H9 (cell line): ENCODE measurements at regions not wholly inside any gene's neighbourhood (a gene's known extent, or its start where the extent isn't known, plus 50 kb on each side); places are given as distances from the start of the nearest gene placed in this dataset.

Experiments
- DNase-seq: peaks from one replicate; pipeline ENCODE4 v3.0.0-alpha.2; 2017
- H2AFZ ChIP-seq: one replicate; pipeline ENCODE4 v1.6.1; 2013; ENCODE audit warnings: mild to moderate bottlenecking, low read length, control low read depth, moderate library complexity
- H2AK5ac ChIP-seq: 2 replicates; pipeline ENCODE4 v1.6.1; 2013; ENCODE audit warnings: low read length, control low read depth, mixed read lengths; ENCODE audit not compliant: insufficient read length
- H2BK120ac ChIP-seq: one replicate; pipeline ENCODE4 v1.6.1; 2013; ENCODE audit warnings: low read depth, mild to moderate bottlenecking, low read length, control low read depth, inconsistent platforms; ENCODE audit not compliant: poor library complexity, severe bottlenecking
- H2BK12ac ChIP-seq: 2 replicates; pipeline ENCODE4 v1.6.1; 2013; ENCODE audit warnings: low read length, control low read depth, mixed read lengths, low read depth; ENCODE audit not compliant: insufficient read length
- H2BK15ac ChIP-seq: 2 replicates; pipeline ENCODE4 v1.6.1; 2013; ENCODE audit warnings: low read depth, low read length, control low read depth
- H2BK20ac ChIP-seq: one replicate; pipeline ENCODE4 v1.6.1; 2013; ENCODE audit warnings: low read depth, mild to moderate bottlenecking, low read length, control low read depth, inconsistent platforms; ENCODE audit not compliant: poor library complexity, severe bottlenecking
- H2BK5ac ChIP-seq: 2 replicates; pipeline ENCODE4 v1.6.1; 2013; ENCODE audit warnings: low read length, control low read depth, mixed read lengths; ENCODE audit not compliant: insufficient read length
- H3K14ac ChIP-seq: 2 replicates; pipeline ENCODE4 v1.6.1; 2013; ENCODE audit warnings: low read length, control low read depth; ENCODE audit not compliant: insufficient read depth
- H3K18ac ChIP-seq: 2 replicates; pipeline ENCODE4 v1.6.1; 2013; ENCODE audit warnings: low read depth, mild to moderate bottlenecking, mixed read lengths, low read length, control low read depth; ENCODE audit not compliant: insufficient read length
- H3K23ac ChIP-seq: 2 replicates; pipeline ENCODE4 v1.6.1; 2013; ENCODE audit warnings: low read length, control low read depth, mixed read lengths, low read depth; ENCODE audit not compliant: insufficient read length
- H3K23me2 ChIP-seq: 2 replicates; pipeline ENCODE4 v1.6.1; 2013; ENCODE audit warnings: low read depth, mild to moderate bottlenecking, mixed read lengths, low read length, control low read depth; ENCODE audit not compliant: insufficient read length, poor library complexity, severe bottlenecking
- H3K27ac ChIP-seq: 2 replicates; pipeline ENCODE4 v1.5.1; 2013; ENCODE audit warnings: low read length, control low read depth, mixed read lengths, low read depth; ENCODE audit not compliant: insufficient read length
- H3K27me3 ChIP-seq: 2 replicates; pipeline ENCODE4 v1.6.1; 2013; ENCODE audit warnings: low read length, control low read depth, inconsistent platforms; ENCODE audit not compliant: insufficient read depth
- H3K4ac ChIP-seq: 2 replicates; pipeline ENCODE4 v1.6.1; 2013; ENCODE audit warnings: low read depth, mild to moderate bottlenecking, control low read depth, inconsistent platforms, low read length, moderate library complexity
- H3K4me1 ChIP-seq: 2 replicates; pipeline ENCODE4 v1.6.1; 2013; ENCODE audit warnings: low read length, control low read depth, inconsistent platforms; ENCODE audit not compliant: insufficient read depth
- H3K4me2 ChIP-seq: 2 replicates; pipeline ENCODE4 v1.6.1; 2013; ENCODE audit warnings: low read length, control low read depth, mixed read lengths; ENCODE audit not compliant: insufficient read length, insufficient read depth
- H3K56ac ChIP-seq: 2 replicates; pipeline ENCODE4 v1.6.1; 2013; ENCODE audit warnings: low read depth, mild to moderate bottlenecking, mixed read lengths, low read length, control low read depth; ENCODE audit not compliant: insufficient read length
- H3K79me1 ChIP-seq: 2 replicates; pipeline ENCODE4 v1.6.1; 2013; ENCODE audit warnings: low read depth, mild to moderate bottlenecking, moderate library complexity, low read length, control low read depth, inconsistent platforms; ENCODE audit not compliant: insufficient read depth, poor library complexity, severe bottlenecking
- H3K79me2 ChIP-seq: 2 replicates; pipeline ENCODE4 v1.6.1; 2013; ENCODE audit warnings: low read length, control low read depth, inconsistent platforms; ENCODE audit not compliant: insufficient read depth
- H3K9ac ChIP-seq: 2 replicates; pipeline ENCODE4 v1.6.1; 2013; ENCODE audit warnings: low read length, control low read depth, mixed read lengths; ENCODE audit not compliant: insufficient read length; ENCODE audit errors: extremely low read depth
- H3K9me3 ChIP-seq: one replicate; pipeline ENCODE4 v1.6.1; 2013; ENCODE audit warnings: low read depth, low read length, inconsistent platforms; ENCODE audit not compliant: control insufficient read depth
- H3T11ph ChIP-seq: one replicate; pipeline ENCODE4 v1.6.1; 2013; ENCODE audit warnings: mild to moderate bottlenecking, low read length, control low read depth, inconsistent platforms
- H4K20me1 ChIP-seq: one replicate; pipeline ENCODE4 v1.6.1; 2013; ENCODE audit not compliant: control insufficient read depth, insufficient read length, insufficient read depth
- H4K5ac ChIP-seq: 2 replicates; pipeline ENCODE4 v1.6.1; 2013; ENCODE audit warnings: low read depth, mild to moderate bottlenecking, mixed read lengths, low read length, control low read depth; ENCODE audit not compliant: insufficient read length
- H4K8ac ChIP-seq: replicated peaks from 2 replicates; pipeline ENCODE4 v1.6.1; 2013; ENCODE audit warnings: low read length, control low read depth, mixed read lengths, low read depth; ENCODE audit not compliant: insufficient read length
- H4K91ac ChIP-seq: 2 replicates; pipeline ENCODE4 v1.6.1; 2013; ENCODE audit warnings: low read depth, mild to moderate bottlenecking, moderate library complexity, mixed read lengths, low read length, control low read depth; ENCODE audit not compliant: insufficient read length
- H3K27ac Mint-ChIP-seq, 3 experiments: 2 replicates in 2 of 3; 3 replicates in 1 of 3; pipeline ENCODE4 v1.8.0; 2020 to 2021; ENCODE audit warnings: mixed read lengths in 3 of 3, mild to moderate bottlenecking in 1 of 3, moderate library complexity in 1 of 3
- H3K27me3 Mint-ChIP-seq: 2 replicates; pipeline ENCODE4 v1.8.0; 2021; ENCODE audit warnings: low read depth, mild to moderate bottlenecking, moderate library complexity, mixed read lengths
- H3K36me3 Mint-ChIP-seq, 3 experiments: 2 replicates in 2 of 3; 3 replicates in 1 of 3; pipeline ENCODE4 v1.8.0; 2020 to 2021; ENCODE audit warnings: low read depth in 3 of 3, mixed read lengths in 3 of 3; ENCODE audit not compliant: insufficient read depth in 1 of 3
- H3K4me1 Mint-ChIP-seq, 2 experiments: 2 replicates each; pipeline ENCODE4 v1.8.0; 2020; ENCODE audit warnings: mixed read lengths in 2 of 2
- H3K4me3 Mint-ChIP-seq, 2 experiments: 2 replicates in 1 of 2; 3 replicates in 1 of 2; pipeline ENCODE4 v1.8.0; 2020 to 2021; ENCODE audit warnings: mild to moderate bottlenecking in 2 of 2, mixed read lengths in 2 of 2, moderate library complexity in 1 of 2
- H3K9me3 Mint-ChIP-seq, 2 experiments: 2 replicates in 1 of 2; 3 replicates in 1 of 2; pipeline ENCODE4 v1.8.0; 2020; ENCODE audit warnings: mild to moderate bottlenecking in 2 of 2, mixed read lengths in 2 of 2, moderate library complexity in 1 of 2
- WGBS: extraction: QIAGEN DNeasy Blood & Tissue Kit; methylation state at CpG from one replicate; pipeline ENCODE4 v1.1.7; 2013; ENCODE audit warnings: missing lambda C conversion rate, low lambda C conversion rate, mixed read lengths; ENCODE audit not compliant: insufficient read length; ENCODE audit errors: extremely low coverage; 5-methylcytosine and 5-hydroxymethylcytosine counted together
- TF ChIP-seq, protein P1 (sequence below): fragments of 200-600 bp; sonication (generic); conservative IDR thresholded peaks from 3 replicates; pipeline ENCODE4 v1.8.0; 2021; ENCODE audit warnings: antibody characterized with exemption, mild to moderate bottlenecking

DNA sequence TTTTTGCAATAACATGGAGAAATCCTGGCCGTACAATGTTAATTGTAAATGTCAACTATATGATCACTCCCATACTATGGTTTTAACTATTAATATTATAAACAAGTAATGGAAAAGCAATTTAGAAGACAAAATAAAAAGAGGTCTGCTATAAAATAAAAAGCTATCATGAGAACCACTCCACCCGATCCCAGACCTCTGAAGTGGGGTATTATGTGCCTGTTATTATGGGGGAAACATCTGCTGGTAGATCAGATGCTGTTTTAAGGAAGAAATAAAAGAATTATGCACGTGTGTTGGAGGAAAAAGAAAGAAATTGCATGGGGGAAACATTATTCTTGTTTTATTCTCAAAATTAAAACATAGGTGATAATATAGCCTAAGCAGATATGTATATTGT, 615.7 kb upstream of the ARID1B start:
- Histone ChIP-seq H3K27me3 (no peaks in the 10 kb centered on the region), H3K4me2 (no peak overlapping the region), H2BK120ac (no peak overlapping the region), H2BK15ac (no peak overlapping the region), H2AFZ (no peak overlapping the region), H3K79me1 (no peaks in the 10 kb centered on the region), H2BK12ac (no peak overlapping the region), H3T11ph (no peak overlapping the region), H3K79me2 (no peaks in the 10 kb centered on the region), H3K4me1 (no peaks in the 10 kb centered on the region), H3K23ac (no peak overlapping the region), H2AK5ac (no peak overlapping the region), H4K91ac (no peak overlapping the region), H2BK5ac (no peak overlapping the region), H2BK20ac (no peak overlapping the region), H3K56ac (no peak overlapping the region), H3K9ac (no peak overlapping the region), H3K9me3 (no peaks in the 10 kb centered on the region), H4K5ac (no peak overlapping the region), H4K20me1 (no peaks in the 10 kb centered on the region), H3K14ac (no peak overlapping the region), H3K23me2 (no peaks in the 10 kb centered on the region), H3K4ac (no peak overlapping the region), H3K18ac (no peak overlapping the region), H4K8ac (no peak overlapping the region), H3K27ac (no peak overlapping the region)
- H3K27ac Mint-ChIP-seq = no peak overlapping the region
- no peaks in the 10 kb centered on the region; a peak in 1 of 5 replicates for H3K9me3 Mint-ChIP-seq
- TF ChIP-seq, protein P1, sequence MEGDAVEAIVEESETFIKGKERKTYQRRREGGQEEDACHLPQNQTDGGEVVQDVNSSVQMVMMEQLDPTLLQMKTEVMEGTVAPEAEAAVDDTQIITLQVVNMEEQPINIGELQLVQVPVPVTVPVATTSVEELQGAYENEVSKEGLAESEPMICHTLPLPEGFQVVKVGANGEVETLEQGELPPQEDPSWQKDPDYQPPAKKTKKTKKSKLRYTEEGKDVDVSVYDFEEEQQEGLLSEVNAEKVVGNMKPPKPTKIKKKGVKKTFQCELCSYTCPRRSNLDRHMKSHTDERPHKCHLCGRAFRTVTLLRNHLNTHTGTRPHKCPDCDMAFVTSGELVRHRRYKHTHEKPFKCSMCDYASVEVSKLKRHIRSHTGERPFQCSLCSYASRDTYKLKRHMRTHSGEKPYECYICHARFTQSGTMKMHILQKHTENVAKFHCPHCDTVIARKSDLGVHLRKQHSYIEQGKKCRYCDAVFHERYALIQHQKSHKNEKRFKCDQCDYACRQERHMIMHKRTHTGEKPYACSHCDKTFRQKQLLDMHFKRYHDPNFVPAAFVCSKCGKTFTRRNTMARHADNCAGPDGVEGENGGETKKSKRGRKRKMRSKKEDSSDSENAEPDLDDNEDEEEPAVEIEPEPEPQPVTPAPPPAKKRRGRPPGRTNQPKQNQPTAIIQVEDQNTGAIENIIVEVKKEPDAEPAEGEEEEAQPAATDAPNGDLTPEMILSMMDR = no peak
- no peaks in the 10 kb centered on the region for H3K27me3 Mint-ChIP-seq
- H3K4me1 Mint-ChIP-seq = no peaks in the 10 kb centered on the region
- WGBS = no CpG with 5 or more reads among the region's 3 CpGs
- no peaks in the 10 kb centered on the region for H3K36me3 Mint-ChIP-seq
- no peak overlapping the region for H3K4me3 Mint-ChIP-seq
- DNase-seq = no peak
